DOHH2 (cell line): ENCODE measurements at regions not wholly inside any gene's neighbourhood (a gene's known extent, or its start where the extent isn't known, plus 50 kb on each side); places are given as distances from the start of the nearest gene placed in this dataset.

Experiments
- H3F3A ChIP-seq: fragments of 200-600 bp; sonication (generic), shearing (Covaris generic); 2 replicates; pipeline ENCODE4 v1.6.0; 2016; ENCODE audit warnings: antibody characterized with exemption, mild to moderate bottlenecking; ENCODE audit not compliant: control insufficient read depth, insufficient read depth
- H3K27ac ChIP-seq: fragments of 200-600 bp; sonication (generic); 2 replicates; pipeline ENCODE4 v1.5.1; 2014; ENCODE audit warnings: low read depth, mild to moderate bottlenecking, low read length, moderate library complexity
- H3K27me3 ChIP-seq: fragments of 200-600 bp; sonication (generic); 2 replicates; pipeline ENCODE4 v1.6.1; 2014; ENCODE audit warnings: mild to moderate bottlenecking, low read length, mixed read lengths; ENCODE audit not compliant: control insufficient read depth
- H3K36me3 ChIP-seq: fragments of 200-600 bp; sonication (generic); 2 replicates; pipeline ENCODE4 v1.6.1; 2014; ENCODE audit warnings: mild to moderate bottlenecking, low read length, moderate library complexity, mixed read lengths; ENCODE audit not compliant: control insufficient read depth
- H3K4me1 ChIP-seq: fragments of 200-600 bp; sonication (generic); 2 replicates; pipeline ENCODE4 v1.6.1; 2014; ENCODE audit warnings: mild to moderate bottlenecking, low read length, mixed read lengths; ENCODE audit not compliant: control insufficient read depth
- H3K4me2 ChIP-seq: fragments of 200-600 bp; sonication (generic); 2 replicates; pipeline ENCODE4 v1.6.0; 2014; ENCODE audit warnings: mild to moderate bottlenecking, low read length, moderate library complexity
- H3K4me3 ChIP-seq: fragments of 200-600 bp; sonication (generic); 2 replicates; pipeline ENCODE4 v1.5.1; 2014; ENCODE audit warnings: mild to moderate bottlenecking, low read length, mixed read lengths
- H3K79me2 ChIP-seq: fragments of 200-600 bp; sonication (generic); 2 replicates; pipeline ENCODE4 v1.6.1; 2014; ENCODE audit warnings: mild to moderate bottlenecking, low read length, mixed read lengths; ENCODE audit not compliant: control insufficient read depth
- H3K9me2 ChIP-seq: fragments of 200-600 bp; sonication (generic); replicated peaks from 2 replicates; pipeline ENCODE4 v1.6.1; 2014; ENCODE audit warnings: mild to moderate bottlenecking, low read length, mixed read lengths; ENCODE audit not compliant: control insufficient read depth
- H3K9me3 ChIP-seq: fragments of 200-600 bp; sonication (generic); 2 replicates; pipeline ENCODE4 v1.6.1; 2014; ENCODE audit warnings: antibody characterized with exemption, low read length, mixed read lengths; ENCODE audit not compliant: control insufficient read depth, insufficient read depth
- H4K20me1 ChIP-seq: fragments of 200-600 bp; sonication (generic); 2 replicates; pipeline ENCODE4 v1.6.0; 2014; ENCODE audit warnings: low read depth, mild to moderate bottlenecking, antibody characterized with exemption, low read length, moderate library complexity; ENCODE audit not compliant: control insufficient read depth, insufficient read depth
- EZH2phosphoT487 ChIP-seq: fragments of 200-600 bp; sonication (generic); IDR thresholded peaks from 2 replicates; pipeline ENCODE4 v1.6.1; 2017; ENCODE audit warnings: borderline replicate concordance, mild to moderate bottlenecking, antibody characterized with exemption, low read length, moderate library complexity, mixed read lengths
- TF ChIP-seq, protein P1 (sequence below): fragments of 200-600 bp; sonication (generic); IDR thresholded peaks from one replicate; pipeline ENCODE4 v1.5.1; 2014; ENCODE audit warnings: antibody characterized with exemption, mild to moderate bottlenecking, low read depth, low read length; ENCODE audit not compliant: poor library complexity, severe bottlenecking

DNA sequence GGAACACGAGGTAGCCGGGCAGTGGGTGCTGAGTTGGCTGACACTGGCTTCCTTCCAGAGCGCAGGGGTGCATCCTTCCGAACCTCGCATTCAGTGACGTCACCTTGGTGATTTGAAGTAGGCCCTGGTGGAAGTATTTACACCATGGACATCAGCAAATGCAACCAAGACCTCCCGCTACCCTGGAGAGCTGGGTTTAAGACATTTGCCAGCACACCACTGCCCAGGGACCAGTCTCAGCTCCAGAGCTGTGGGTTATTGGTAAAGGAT, 106.4 kb upstream of the GPR26 start:
- Histone ChIP-seq H3K9me3 (no peaks in the 10 kb centered on the region), H3K4me3 (no peak overlapping the region), H3F3A (no peaks in the 10 kb centered on the region), H3K36me3 (no peaks in the 10 kb centered on the region), H4K20me1 (no peaks in the 10 kb centered on the region), H3K27ac (no peak overlapping the region), H3K79me2 (no peaks in the 10 kb centered on the region), H3K9me2 (no peaks in the 10 kb centered on the region), H3K4me2 (no peak overlapping the region), H3K4me1 (peaks cover 39% of the 10 kb centered on the region), H3K27me3 (no peaks in the 10 kb centered on the region)
- TF ChIP-seq, protein P1, sequence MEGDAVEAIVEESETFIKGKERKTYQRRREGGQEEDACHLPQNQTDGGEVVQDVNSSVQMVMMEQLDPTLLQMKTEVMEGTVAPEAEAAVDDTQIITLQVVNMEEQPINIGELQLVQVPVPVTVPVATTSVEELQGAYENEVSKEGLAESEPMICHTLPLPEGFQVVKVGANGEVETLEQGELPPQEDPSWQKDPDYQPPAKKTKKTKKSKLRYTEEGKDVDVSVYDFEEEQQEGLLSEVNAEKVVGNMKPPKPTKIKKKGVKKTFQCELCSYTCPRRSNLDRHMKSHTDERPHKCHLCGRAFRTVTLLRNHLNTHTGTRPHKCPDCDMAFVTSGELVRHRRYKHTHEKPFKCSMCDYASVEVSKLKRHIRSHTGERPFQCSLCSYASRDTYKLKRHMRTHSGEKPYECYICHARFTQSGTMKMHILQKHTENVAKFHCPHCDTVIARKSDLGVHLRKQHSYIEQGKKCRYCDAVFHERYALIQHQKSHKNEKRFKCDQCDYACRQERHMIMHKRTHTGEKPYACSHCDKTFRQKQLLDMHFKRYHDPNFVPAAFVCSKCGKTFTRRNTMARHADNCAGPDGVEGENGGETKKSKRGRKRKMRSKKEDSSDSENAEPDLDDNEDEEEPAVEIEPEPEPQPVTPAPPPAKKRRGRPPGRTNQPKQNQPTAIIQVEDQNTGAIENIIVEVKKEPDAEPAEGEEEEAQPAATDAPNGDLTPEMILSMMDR = no peak
- no peak for TF ChIP-seq EZH2phosphoT487

DNA sequence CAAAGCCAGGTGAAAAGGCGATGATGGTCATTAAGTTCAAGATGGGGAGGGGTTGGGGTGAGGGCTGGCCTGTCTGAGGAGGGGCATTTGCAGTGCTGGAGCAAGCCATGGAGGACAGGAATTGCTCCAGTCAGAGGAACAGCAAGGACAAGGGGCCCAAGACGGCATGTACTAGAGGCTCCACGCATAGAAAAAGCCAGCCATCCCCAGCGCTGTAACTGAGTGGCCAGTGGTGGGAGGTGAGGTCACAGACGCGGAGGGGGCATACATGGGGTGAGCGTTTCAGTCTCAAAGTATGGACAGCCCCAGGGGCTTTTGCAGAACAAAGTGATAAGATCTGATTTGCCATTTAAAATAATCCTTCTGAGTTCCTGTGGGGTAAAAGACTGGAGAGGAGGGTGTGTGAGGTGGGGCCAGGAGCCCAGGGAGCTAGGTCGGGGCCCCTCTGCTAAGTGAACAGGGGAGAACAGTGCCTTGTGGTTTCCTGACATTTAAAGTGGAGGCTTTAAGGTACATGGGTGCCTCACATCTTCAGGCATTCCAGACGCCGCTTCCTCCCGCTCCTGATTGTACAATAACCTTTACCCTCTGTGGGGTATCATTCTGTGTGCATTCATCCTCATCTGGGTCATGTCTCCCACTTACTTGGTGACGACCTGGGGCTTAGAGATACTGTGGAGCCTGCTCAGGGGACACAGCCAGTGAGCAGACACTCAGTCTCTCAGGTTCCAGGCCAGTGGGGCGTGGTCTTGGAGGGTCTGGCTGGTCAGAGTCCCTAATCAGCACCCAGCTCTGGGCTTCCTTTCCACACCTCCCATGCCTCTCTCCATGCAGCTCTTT, 105.6 kb upstream of the GPR26 start:
- H3K4me2 ChIP-seq = no peak overlapping the region
- H3K79me2 ChIP-seq = no peaks in the 10 kb centered on the region
- peaks cover 32% of the 10 kb centered on the region for H3K4me1 ChIP-seq
- no peaks in the 10 kb centered on the region for H3K9me2 ChIP-seq
- H3K9me3 ChIP-seq = no peaks in the 10 kb centered on the region
- H3K4me3 ChIP-seq = no peak overlapping the region
- no peak overlapping the region for H3K27ac ChIP-seq
- H4K20me1 ChIP-seq = no peaks in the 10 kb centered on the region
- no peaks in the 10 kb centered on the region for H3K27me3 ChIP-seq
- H3K36me3 ChIP-seq = no peaks in the 10 kb centered on the region
- no peaks in the 10 kb centered on the region for H3F3A ChIP-seq
- TF ChIP-seq, protein P1 = no peak

DNA sequence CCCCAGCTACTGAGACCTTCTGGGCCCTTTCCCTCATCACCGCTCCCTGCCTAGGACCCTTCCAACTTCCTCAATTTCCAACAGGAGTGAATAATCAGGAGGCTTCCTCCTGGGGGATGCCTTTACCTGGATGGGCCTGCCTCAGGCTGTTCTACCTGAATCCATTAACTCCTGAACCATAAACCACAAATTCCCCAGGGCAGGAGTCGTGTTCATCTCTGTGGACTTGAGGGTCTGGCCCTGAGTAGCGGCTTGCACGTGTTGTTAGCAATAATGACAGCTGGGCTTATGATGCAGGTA, 105.1 kb upstream of the GPR26 start:
- no peaks in the 10 kb centered on the region for H3K27me3 ChIP-seq
- no peaks in the 10 kb centered on the region for H4K20me1 ChIP-seq
- no peaks in the 10 kb centered on the region for H3K79me2 ChIP-seq
- H3K4me2 ChIP-seq = no peak overlapping the region
- no peak overlapping the region for H3K4me3 ChIP-seq
- H3K9me3 ChIP-seq = no peaks in the 10 kb centered on the region
- no peaks in the 10 kb centered on the region for H3F3A ChIP-seq
- no peaks in the 10 kb centered on the region for H3K36me3 ChIP-seq
- no peak for TF ChIP-seq EZH2phosphoT487
- TF ChIP-seq, protein P1 = no peak
- peaks cover 26% of the 10 kb centered on the region for H3K4me1 ChIP-seq
- no peaks in the 10 kb centered on the region for H3K9me2 ChIP-seq
- H3K27ac ChIP-seq = no peak overlapping the region

- TF ChIP-seq, protein P1 = no peak
- no peak for TF ChIP-seq EZH2phosphoT487
- Histone ChIP-seq H3K27ac (no peak overlapping the region), H3F3A (no peaks in the 10 kb centered on the region), H3K36me3 (no peaks in the 10 kb centered on the region), H3K4me3 (no peak overlapping the region), H3K4me2 (no peak overlapping the region), H4K20me1 (no peaks in the 10 kb centered on the region), H3K79me2 (no peaks in the 10 kb centered on the region), H3K4me1 (peaks cover 17% of the 10 kb centered on the region), H3K9me2 (no peaks in the 10 kb centered on the region), H3K27me3 (no peaks in the 10 kb centered on the region), H3K9me3 (no peaks in the 10 kb centered on the region)
Measured at GRCh38 chr10:123562387-123562786, 103.8 kb upstream of the GPR26 start.
